ENCODE measurements at regions not wholly inside any gene's neighbourhood (a gene's known extent, or its start where the extent isn't known, plus 50 kb on each side); places are given as distances from the start of the nearest gene placed in this dataset.
A peak's percentile ranks its signal among the peaks of the same experiment; 100 is the strongest.
"Not testable (repeated sequence)": the region's sequence is repeated elsewhere in the genome, so short reads cannot be mapped to it uniquely, and the experiment has no call there.

DNA sequence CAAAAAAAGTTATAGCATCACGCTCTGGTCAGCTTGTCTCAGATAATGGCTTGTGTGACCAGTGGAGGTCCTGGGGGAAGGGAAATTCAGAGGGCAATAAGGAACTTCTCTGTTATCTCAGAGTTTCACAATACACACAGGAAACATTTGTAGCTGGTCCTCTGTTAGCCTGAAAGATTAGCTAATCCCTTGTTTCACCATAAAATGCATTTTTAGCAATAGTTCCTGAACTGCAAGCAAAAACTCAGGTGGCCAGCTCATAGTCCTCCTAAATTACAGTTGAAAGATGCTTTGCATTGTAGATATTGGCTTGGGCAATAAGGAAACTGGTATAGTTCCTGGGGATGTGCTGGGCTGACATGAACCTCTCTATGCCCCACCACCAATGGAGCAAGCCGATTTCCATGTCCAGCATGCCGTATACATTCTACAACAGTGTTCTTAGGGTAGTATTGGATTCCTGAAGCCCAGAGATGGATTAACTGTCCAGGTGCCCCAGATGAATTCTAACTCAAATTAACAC lies 141.5 kb upstream of the TBL1XR1 start:
- no peak for DNase-seq

- not testable (repeated sequence) for DNase-seq
These were observed 142.0 kb upstream of the TBL1XR1 start for GRCh38 chr3:177339220-177339703.

DNA sequence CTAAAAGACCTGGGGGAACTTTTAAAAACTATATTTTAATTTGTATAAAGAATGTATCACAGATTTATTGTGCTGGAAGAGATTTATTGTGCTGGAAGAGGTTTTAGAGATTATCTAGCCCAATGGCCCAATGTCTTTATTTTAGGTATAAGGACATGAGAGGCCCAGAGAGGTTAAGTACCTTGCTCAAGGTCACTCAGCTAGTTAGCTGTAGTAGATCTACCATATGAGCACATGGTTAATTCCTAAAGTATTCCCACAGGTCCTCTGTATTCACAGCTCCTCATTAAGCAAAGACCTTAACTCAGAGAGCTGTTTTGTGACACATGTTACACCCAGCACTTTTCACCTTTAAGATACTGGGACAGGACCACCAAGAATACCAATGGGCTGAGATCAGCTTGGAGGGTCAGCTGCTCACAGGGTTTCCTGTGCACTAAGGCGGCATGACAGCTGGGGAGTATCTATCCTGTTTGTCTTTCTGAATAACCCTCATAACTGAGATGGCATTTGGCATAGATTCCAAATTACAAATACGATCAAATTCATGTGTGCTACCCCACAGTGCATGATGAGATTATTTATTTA lies 143.1 kb upstream of the TBL1XR1 start:
- DNase-seq, result no peak

- DNase-seq, result no peak
These were observed 144.6 kb upstream of the TBL1XR1 start for GRCh38 chr3:177341736-177342419.

GRCh38 chr3:177343122-177343625 lies 145.9 kb upstream of the TBL1XR1 start:
- no peak for DNase-seq

DNA sequence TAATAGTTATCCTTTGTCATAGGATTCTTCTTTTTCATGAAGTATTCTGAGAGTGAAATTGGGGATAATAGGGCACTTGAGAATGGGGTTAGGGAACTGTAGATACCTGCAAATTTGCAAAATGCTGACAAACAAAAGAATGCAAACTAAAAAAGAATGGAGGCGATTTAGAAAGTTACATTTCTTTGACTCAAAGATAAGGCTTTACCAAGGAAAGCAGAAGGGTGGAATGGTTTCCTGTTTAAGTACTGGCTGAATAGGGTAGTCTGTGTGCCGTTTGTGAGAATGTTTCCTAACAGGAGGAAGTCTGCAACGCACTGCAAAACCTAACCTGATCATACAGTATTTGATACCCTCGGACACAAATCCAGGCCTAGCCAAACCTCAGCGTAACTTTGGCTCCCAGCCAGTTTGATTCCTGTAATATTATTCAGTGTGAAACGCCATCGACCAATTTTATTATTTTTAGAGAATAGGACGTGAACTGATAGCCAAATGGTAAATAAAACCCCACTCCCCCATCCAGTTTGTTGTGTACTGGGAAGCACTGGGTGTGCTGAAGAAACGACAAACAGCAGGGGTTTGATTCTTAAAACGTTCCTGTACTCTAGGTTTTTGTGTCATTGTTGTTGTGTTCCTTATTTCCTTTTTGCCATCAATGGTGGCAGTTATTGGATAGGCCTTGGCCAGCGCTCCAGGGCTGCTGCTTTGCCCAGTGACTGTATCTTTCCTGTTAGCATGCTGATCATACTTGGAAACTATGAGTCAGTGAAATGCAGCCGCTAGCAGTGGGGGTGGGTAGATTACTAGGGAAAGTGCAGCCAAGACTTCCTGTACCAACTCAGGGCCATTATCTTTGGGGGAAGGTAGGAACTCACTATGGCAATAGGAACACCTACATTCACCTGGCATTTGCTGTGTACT lies 148.0 kb upstream of the TBL1XR1 start:
- peak in 41 of 51 donors; percentile 17 to 85 (median 59) for DNase-seq

- DNase-seq, result peak in 1 of 51 donors; percentile 36
These were observed 148.8 kb upstream of the TBL1XR1 start for GRCh38 chr3:177345973-177346503.

- DNase-seq, result no peak
These were observed 149.6 kb upstream of the TBL1XR1 start for GRCh38 chr3:177346878-177347277.

DNA sequence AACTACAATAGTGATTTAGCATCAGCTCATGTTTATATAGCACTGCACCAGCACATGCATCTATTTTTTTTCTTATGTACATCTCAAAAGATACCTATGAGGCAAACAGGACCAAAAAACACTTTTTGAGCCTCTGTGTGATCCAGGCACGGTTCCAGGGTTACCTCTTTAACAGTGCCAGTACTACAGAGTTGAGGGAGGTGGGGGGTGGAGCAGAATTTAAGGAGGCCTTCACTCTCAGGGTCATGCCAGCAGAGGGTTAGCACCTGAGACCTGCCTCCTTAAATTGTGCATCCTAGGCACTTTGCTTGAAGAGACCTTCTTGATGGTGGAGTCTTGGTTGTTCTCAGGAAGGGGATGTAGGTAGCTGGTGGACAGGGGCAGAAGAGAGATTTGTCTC lies 150.3 kb upstream of the TBL1XR1 start:
- no peak for DNase-seq

GRCh38 chr3:177348974-177349373 lies 151.7 kb upstream of the TBL1XR1 start:
- DNase-seq, result no peak

DNA sequence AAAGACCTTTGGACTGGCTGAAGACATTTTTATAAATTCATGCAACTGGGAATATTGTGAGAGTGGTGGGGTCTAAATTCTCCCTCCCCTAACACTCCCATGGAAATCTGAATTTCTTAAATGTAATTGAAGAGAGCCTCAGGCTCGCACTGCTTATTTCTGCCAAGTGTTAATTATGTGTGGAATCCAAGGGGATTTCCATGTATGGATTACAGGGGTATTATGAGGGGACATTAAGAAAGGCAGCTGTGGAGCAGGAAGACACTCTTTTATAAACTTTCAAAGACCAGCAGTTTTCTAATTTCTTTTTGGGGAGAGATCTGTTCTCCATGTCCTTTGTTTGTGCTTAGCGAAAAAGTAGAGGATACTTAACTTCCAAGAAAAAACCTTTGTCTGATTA lies 152.1 kb upstream of the TBL1XR1 start:
- DNase-seq, result no peak

GRCh38 chr3:177350121-177350520 lies 152.8 kb upstream of the TBL1XR1 start:
- no peak for DNase-seq

- DNase-seq, result no peak
These were observed 153.9 kb upstream of the TBL1XR1 start for GRCh38 chr3:177351206-177351605.

GRCh38 chr3:177351757-177352158 lies 154.5 kb upstream of the TBL1XR1 start:
- DNase-seq, result no peak

DNA sequence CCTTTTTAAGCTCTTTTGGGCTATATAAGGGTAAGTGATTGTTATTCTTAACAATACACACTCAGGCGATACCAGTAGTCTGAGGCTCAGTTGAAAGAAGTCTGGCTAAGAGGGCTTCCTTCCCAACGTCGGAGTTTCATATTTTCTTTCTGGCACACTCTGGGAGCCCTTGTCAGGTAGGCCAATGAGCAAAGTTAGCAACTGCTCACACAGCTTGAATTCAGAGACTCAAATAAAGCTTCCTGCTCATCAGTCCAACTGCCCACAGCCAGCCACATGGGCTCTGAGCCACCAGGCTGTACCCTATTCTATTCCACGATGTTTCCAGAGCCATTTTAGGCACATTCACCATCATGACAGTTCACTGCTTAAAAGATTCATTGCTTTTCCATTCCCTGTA lies 155.1 kb upstream of the TBL1XR1 start:
- DNase-seq, result no peak

GRCh38 chr3:177353140-177353539 lies 155.9 kb upstream of the TBL1XR1 start:
- DNase-seq, result no peak

GRCh38 chr3:177353879-177354278 lies 156.6 kb upstream of the TBL1XR1 start:
- not testable (repeated sequence) for DNase-seq

- no peak for DNase-seq
These were observed 157.2 kb upstream of the TBL1XR1 start for GRCh38 chr3:177354466-177354865.

DNA sequence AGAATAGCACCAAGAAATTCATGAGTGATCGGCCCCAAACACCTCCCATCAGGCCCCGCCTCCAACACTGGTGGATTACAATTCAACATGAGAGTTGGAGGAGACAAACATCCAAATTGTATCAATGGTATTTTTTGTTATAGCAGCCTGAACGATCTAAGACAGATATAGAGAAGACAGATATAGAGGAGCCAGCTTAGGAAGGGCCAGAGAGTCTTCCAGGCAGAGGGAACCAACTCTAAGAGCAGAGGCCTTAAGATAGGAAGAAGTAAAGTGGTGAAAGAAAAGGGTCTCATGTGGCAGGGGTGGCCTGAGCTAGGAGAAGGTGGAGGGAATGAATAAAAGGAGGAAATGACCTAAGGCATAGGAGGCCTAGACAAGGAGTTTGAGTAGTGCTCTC lies 158.8 kb upstream of the TBL1XR1 start:
- no peak for DNase-seq

DNA sequence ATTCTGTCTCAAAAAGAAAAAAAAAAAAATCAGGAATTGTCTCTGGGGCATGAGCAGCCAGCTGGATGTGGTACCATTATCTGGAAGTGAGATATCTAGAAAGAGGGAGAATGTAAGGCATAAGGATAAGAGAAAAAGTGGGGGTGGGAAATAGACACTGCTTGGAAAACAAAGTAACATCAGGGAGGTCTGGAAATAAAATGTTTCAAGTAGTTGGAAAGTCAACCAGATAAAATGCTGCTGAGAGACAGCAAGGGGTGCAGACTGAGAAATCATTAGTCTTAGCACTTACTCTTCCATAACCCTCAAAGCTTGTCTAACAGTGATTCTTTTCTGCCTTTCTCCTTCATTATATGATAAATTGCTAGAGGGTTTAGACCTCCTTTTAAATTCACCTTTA lies 159.7 kb upstream of the TBL1XR1 start:
- no peak for DNase-seq

DNA sequence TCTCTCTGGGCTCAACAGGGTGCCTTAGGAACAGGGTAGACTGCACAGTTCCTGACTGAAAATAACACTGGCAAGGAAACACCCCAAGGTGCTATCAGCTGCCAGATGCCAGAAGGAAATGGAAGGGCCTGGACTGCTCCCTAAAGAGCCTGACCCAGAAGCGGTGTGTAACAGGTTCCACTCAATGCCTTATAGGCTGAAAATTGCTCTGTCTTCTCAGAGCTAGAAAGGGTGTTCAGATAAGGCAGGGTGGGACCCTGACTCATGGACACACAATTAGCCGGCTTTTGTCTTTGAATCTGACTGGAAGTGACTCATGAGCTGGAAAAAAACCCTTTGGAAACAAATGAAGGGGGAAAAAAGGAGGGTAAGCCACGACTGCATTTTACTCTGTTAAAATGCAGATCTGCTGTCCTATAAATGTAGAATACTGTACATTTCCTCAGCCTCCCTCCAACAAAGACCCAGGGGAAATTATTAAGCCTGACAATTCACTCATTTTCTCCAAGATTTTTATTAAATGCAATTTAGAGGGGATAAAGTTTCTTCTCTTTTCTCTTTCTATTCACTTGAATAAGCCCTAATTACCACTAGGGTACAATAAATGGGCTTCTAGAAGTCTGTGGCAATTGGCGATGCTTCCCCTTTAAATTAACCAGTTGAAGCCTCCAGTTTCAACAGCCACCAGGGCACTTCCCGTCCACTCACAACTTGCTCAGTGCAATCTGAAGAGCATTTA lies 160.2 kb upstream of the TBL1XR1 start:
- peak in 2 of 51 donors; percentile 33 to 37 for DNase-seq

Data from hypothalamus (tissue), 51 donors.